Kidney tubule cell (primary cell): ENCODE measurements at regions not wholly inside any gene's neighbourhood (a gene's known extent, or its start where the extent isn't known, plus 50 kb on each side); places are given as distances from the start of the nearest gene placed in this dataset.
"Not testable (repeated sequence)": the region's sequence is repeated elsewhere in the genome, so short reads cannot be mapped to it uniquely, and the experiment has no call there.

Experiments used
- DNase-seq: peaks from one replicate; pipeline ENCODE4 v3.0.0-alpha.2; 2018; ENCODE audit warnings: low spot score

DNA sequence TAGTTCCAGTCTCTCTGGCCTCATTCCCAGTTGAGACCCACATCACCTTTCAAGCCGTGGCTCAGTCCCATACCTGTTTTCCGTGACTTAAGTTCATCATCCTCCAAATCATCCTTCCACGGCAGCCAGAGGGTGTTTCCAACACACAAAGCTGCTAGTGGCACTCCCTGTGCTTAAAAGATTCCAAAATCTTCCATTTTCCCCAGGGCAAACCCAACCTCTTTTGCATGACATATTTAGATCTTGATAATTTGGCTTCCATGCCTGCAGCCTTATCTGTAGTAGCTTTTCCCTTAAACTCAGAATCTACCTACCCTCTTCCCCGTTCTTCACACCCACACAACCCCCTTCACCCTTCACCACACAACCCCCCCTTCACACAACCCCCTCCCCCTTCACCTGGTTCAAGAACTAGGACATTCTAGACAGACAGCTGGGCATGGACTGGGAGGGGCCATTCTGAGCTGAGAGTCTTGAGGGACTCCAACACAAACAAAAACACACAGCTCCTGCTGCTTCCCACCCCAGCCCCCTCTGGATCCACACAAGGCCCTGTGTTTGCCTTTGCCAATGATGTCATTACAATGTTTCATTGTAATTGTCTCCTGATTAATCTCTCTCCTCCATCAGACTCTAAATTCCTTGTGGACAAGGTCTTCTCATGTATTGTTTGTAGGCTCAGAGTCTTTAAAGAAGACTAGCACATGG is 268.2 kb downstream of the SH3GL2 start:
- DNase-seq, result no peak

DNA sequence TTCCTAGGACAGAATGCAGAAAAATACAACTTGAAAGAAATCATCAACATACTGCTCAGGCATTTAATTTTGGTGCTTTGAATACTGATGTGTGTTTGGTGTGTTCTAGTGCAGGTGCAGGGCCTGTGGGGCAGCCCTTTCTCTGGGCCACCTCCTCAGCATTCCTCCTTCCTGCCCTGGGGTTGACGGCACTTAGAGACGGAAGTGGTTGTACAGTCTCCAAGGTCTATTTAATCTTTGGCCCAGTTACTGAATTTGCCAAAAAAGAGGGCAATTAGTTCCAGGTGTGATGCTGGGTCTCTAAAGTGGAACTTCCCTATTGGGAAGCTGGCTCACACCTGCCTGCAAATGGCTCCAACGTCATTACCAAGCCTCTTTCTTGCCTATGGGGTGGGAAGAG is 269.0 kb downstream of the SH3GL2 start:
- no peak for DNase-seq

DNA sequence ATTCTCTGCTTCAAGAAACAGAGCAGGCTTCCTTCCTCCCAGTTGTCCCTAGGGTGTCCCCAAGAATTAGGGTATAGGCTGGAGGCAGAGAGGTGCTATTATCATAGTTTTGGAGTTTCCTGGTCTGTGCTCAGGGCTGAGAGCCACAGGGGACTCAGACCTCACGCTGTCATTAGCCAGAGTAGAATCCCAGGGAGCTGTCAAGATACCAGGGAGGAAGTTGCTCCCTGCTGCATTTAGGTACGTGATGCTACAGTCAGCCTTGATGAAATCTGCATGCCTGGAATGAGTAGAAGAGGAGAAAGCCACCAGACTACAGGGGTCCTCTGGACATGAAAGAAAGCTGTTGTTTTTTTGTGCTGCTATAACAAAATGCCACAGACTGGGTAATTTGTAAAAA is 273.2 kb downstream of the SH3GL2 start:
- DNase-seq, result no peak

DNA sequence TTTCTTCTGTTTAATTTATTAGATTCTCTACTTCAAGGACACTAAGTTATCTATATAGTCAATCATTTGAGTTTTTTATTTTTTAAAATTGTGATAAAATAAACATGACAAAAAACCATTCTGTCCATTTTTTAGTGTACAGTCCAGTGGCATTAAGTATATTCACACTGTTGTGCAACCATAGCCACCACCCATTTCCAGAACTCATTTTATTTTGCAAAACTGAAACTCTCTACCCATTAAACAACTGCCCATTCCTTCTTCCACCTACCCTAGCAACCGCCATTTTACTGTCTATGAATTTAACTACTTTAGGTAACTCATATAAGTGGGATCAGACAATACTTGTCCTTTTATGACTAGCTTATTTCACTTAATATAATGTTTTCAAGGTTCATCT is 275.6 kb downstream of the SH3GL2 start:
- no peak for DNase-seq

DNA sequence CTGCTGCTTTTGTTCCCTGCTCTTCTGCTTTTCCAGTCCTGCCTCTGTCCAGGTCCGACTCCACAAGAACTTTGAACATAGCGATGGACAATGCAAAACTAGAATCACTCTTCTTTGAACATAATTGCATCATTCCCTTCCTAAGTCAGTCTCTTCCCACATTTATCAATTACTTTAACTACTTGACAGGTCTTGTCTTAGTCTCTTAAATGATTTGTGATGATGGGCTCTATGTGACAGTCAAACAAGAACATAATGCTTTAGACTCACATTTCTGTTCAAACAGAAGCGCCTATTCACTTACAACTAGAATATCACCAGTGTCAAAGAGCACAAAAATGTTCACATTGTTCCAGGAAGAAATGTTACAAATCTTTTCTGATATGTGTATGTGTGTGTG is 278.1 kb downstream of the SH3GL2 start:
- DNase-seq, result no peak

DNA sequence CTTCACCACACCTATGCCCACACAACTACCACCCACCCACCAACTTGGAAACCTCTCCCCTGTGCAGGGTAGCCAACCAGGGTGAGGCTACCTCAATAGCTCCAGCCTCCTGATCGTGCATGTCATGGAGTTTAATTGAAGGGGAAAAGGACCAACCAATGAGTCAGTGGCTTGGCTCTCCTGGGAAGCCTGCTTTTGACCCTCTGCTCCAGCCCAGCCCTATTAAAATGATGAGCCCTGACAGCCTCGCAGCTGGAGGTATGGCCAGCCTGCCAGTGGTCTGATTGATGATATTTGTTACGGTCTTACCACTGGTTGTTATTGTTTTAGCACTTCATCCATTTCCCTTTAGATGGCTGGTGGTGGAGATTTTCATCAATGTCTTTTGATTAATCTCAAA is 280.4 kb downstream of the SH3GL2 start:
- no peak for DNase-seq

DNA sequence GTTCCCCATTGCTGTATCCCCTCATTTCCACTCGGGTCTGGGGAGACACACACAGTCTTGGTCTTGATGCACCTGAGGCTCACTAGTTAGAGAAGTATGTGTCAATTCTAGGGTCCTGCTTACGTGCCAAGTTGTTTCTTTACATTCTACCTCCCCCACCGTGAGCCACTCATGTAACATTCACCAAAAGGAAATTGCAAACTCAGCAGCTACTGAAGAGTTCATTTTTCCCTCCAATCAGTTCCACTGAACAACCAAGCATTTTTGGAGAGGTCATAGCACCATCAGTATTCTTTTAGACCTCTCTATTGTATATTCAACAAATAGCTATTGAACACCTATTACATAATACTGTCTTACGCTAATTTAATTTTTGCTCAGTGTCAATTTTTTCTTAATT is 281.1 kb downstream of the SH3GL2 start:
- no peak for DNase-seq

DNA sequence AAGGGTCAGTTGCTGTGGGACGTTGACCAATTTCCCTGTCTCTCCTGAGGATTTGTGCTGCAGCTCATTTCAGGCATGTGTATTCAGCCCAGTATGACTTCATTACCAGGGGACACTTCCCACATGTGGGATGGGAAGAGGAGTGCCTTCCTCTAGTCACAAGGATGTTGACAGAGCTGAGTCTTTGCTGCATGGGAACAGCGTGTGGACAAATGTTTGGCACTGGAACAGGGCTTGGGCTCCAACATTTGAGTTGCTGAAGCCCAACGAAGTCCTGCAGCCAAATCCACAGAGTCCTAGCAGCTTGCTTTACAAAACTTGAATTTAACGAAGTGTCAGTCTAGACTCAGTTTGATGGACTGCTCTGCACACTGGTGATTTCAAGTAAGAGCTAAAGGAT is 283.2 kb downstream of the SH3GL2 start:
- no peak for DNase-seq

DNA sequence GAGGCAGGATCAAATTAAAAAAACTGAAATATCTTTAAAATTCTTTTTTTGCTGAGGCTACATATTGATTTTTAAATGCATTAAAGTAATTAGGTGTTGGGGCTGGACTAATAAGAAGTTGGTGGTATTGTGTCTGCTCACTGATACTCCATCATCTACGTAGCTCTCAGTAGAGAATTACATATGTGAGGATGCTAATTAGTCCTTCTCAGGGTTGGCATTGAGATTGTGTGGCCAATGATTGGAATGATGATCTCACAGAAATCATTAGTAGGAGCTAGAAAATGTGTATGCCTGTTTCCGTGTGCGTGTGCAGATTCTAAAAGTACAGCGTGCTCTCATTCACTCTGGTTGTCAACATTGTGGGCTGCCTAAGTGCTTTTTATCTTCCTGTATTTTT is 283.8 kb downstream of the SH3GL2 start:
- DNase-seq, result no peak

DNA sequence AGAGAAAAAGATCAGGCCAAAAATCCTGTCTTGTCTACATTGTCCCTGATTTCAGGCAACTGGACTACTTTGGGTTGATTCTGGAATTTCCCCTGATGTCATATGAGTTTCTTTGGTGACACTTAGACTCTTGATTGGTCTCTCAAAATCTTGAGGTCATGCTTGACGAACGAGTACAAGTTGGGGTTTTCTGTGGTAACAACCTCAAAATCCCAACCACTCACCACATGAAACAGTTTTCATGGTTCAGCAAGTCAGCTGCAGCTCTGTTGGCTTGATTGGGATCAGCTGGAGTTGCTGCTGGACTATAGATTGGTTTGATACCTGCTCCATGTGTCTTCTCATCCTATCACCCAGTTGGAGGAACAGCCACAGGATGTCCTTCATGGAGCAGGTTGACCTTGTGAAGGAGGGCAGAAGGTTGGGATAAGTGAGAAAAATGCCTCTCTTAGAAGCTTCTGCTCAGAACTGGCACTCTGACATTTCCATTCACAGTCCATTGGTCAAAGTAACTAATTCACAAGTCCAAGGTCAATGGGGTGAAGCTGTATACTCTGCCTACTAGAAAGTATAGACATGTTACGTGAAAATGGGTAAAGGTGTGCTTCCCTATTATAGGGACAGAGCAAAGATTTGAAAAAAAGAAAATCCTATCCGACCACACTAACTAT is 284.5 kb downstream of the SH3GL2 start:
- DNase-seq, result peak; percentile 46

DNA sequence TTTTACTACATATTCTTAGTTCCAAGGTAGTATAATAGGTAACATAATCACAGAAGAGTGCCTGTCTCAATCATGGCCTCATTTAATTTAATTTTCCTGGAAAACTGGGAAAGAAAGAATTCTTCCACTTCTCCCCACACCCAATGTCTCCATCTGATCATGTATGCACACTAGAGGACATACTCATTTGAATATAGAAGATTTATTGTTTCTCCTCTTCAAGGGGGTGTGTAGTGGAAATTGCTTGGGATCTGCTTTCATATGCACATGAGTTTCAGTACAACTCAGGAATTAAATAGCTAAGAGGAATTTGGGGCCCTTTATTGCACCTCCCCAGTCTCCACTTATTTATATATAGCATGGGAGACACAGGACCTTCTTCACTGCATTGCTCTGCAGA is 285.1 kb downstream of the SH3GL2 start:
- DNase-seq, result no peak

DNA sequence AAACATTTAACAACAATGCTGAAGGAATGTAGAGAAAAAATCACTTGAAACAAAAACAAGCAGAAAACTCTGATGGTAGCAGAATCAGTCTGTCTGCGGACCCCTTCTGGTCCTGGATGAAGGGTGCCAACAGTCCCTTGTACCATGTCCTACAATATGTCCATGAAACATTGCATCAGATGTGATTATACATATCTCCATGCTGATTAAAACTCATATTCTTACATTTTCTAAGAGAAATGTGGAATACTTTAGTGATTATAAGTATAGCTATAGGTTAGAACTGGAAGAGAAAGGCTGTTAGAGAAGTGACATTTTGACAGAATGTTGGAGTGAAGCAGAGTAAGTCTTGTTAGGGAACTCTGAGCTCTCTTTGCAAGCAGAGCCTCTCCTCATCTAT is 286.1 kb downstream of the SH3GL2 start:
- DNase-seq, result no peak

DNA sequence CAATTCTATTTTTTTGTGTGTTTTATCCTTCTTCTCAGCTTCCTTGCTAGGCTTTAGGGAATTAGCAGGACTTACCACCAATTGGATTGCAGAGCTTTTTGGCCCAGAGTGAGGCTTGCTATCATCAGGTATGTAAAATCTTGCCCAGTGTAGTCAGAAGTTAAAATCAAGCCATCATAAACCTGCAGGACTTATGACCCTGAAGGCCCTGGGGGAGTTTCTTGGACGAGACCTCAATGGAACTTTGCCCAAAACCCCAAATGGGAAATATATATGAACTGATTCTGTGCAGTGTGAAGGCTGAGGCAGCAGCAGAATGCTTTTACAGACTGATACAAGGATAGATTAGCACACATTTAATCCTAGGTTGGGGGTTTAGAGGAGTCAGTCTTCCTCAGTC is 287.0 kb downstream of the SH3GL2 start:
- no peak for DNase-seq

DNA sequence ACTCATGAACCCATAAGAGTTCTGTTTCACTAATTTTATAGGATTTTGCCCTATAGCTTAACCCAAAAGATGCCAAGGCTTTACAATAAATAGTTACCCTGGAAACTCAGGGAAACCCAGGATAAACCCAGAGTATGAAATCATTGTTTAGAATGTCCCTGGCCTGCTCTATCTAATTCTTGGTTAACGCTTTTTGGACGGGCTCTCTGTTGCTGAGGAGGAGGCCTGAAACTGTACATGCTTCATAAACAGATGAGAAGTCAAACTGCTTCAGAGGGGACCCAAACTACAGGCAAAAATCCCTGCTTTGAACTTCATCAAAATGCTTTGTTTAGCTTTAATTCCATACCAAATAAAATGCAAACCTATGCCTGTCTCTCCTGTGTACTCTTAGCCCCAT is 291.9 kb downstream of the SH3GL2 start:
- DNase-seq, result no peak

DNA sequence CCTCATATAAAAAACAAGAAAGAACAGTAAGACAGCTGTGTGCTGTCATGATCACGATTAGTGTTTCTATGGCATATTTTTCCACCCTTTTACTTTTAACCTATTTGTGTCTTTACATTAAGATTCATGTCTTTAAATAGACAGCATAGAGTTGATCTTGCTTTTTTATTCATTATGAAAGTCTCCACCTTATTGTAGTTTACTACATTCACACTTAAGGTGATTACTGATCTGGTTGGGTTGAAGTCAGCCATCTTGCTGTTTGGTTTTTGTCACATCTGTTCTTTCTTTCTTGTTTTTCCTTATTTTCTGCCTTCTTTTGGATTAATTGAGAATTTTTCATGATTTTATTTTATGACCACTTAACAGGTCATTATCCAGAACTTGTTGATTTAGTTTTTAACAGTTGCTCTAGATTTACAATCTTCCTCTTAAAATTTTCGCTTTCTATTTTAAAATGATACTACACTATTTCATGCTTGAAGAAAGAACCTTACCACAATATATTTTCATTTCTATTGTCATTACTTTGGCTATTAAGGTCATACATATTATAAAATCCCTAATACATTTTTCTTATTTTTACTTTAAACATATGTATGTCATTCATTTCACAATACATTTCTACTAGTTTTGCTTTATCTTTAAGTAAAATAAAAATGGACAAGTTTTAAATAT is 292.5 kb downstream of the SH3GL2 start:
- DNase-seq, result no peak

DNA sequence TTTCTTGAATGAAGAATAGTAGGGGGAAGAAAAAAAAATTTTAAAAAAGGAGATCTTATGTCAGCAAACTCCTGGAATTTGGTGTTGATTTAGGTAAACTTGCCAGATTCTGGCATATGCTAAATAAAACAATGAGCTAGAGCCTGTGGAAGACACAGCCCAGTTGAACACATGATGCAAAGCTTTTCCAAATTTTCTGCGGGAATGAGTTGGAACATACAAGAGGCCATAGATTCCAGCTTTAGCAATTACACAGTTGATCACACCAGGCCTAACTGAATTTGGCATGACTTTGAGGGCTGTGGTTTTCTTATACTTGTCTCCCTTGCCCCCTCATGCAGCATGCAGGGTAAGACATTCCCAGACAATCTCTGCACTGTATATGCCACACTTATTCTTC is 297.0 kb downstream of the SH3GL2 start:
- DNase-seq, result no peak

DNA sequence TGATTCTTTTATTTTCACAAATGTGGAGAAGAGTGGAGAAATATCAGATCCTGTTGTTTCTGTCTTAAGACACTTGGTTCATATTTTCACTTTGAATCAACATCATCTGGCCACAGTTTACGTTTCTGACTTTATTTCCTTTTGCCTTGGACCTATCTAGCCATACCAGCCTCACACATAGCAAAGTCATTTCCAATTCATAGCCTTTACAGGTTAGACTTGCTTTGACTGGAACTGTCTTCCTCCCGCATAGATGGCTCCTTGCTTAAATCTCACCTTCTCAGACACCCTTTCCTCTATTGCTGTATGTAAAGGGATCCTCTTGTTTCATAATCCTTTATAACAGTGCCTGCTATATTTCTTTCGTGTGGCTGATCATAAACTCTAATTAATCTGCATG is 297.8 kb downstream of the SH3GL2 start:
- DNase-seq, result no peak

DNA sequence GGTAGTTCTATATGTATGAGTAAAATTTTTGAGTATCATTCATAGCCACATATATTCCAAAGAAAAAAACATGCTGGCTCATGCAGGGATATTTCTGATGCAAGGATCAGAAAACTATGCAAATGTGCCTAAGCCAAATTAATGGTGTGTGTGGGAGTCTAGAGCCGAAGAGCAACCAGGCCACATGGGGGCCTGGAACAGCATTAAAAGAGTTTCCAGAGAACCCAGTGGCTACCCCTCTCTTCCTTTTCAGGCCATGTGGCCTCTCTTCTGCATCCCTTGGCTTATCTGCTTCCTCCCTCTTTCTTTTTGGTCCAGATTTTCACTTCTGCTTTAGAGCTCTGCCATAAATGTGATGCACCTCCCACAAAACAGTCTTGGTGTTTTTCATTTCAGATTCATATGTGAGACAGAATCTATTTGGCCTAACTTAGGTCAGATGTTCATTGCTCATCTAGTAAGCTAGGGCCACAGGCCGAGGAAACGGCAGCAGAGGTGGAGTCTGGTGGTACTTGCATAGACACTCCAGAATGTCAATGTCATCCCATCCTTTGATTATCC is 300.0 kb downstream of the SH3GL2 start:
- no peak for DNase-seq

DNA sequence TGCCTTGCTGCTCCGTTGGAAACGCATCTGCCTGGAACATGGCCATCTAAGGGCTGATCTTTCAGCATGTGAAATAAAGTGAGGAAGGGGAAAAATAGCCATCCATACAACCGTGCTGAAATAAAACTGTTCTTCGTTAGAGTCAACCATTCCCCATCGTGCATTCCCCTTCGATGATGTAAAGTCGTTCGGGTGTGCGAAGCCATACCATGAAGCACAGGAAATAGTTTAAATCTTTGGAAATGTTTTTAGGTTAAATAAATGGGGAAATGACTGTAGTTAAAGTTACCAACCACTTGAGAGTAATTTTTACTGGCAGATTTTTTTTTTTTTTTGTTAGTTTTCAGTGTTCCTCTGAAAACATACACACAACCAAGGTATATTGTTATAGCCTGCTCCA is 302.5 kb downstream of the SH3GL2 start:
- no peak for DNase-seq

DNA sequence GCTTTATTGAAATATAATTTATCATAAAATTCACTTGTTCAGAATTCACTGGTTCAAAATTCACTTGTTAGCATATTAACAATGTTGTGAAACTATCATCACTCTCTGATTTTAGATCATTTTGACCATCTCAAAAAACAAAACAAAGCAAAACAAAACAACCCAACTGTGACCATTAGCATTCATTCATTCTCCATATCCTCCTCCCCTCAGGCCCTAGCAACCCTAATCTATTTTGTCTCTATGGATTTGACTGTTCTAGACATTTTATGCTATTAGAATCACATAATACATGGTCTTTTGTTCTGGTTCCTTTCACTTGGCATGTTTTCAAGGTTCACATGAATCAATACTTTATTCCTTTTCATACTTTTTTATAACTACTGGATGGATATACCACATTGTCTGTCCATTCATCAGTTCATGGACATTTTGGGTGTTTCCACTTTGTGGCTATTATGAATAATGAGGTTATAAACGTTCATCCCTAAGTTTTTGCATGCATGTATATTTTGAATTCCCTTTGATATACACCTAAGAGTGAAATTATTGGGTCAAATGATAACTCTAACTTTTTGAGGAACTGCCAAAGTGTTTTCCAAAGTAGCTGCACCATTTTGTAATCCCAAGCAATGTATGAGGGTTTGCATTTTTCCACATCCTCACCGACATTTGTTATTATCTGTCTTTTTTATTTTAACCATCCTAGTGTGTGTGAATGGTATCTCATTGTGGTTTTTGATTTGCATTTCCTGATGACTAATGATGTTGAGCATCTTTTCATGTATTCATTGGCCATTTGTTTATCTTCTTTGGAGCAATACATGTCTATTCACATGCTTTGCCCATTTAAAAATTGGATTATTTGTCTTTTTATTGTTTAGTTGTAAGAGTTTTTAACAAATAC is 304.1 kb downstream of the SH3GL2 start:
- no peak for DNase-seq

DNA sequence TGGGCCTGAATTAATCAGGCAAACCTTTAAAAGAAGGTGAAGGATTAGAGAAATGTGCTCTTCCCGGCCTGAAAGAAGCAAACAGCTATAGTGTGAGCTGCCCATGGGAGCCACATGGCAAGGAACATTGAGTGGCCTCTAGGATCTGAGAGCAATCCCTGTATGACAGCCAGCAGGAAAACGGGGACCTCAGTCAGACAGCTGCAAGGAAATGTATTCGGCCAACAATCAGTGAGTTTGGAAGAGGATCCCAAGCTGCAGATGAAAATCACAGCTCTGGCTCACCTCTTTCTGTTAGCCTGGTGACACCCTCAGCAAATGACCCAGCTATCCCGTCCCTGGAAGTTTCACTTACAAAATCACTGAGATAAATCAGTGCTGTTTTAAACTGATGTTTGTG is 309.2 kb downstream of the SH3GL2 start:
- no peak for DNase-seq

DNA sequence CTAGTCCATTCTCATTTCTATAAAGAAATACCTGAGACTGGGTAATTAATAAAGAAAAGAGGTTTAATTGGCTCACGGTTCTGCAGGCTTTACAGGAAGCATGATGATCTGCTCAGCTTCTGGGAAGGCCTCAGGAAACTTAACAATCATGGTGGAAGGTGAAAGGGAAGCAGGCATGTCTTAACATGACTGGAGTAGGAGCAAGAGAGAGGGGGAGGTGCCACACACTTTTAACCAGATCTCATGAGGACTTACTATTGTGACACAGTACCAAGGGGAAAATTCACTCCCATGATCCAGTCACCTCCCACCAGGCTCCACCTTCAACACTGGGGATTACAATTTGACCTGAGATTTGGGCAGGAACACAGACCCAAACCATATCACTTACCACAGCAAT is 310.1 kb downstream of the SH3GL2 start:
- DNase-seq, result not testable (repeated sequence)
